SK-N-SH (cell line): ENCODE measurements at regions not wholly inside any gene's neighbourhood (a gene's known extent, or its start where the extent isn't known, plus 50 kb on each side); places are given as distances from the start of the nearest gene placed in this dataset.

Experiments
- CTCF ChIA-PET: fragments of 300-600, 350-600 bp; formaldehyde crosslinking; extraction: SDS; loops from one replicate; lab custom pipeline; 2021; lab: Yijun Ruan, JAX
- POLR2A ChIA-PET: fragments of 350-600 bp; sonication (Branson Sonifier 250); formaldehyde crosslinking; extraction: SDS; loops from one replicate; lab custom pipeline; 2020; ENCODE audit warnings: antibody characterized with exemption, inconsistent platforms; lab: Yijun Ruan, JAX
- DNase-seq: peaks from one replicate; pipeline ENCODE4 v3.0.0; 2012
- H2AFZ ChIP-seq: fragments of 200-600 bp; sonication (generic); 2 replicates; pipeline ENCODE4 v1.8.1; 2016; ENCODE audit warnings: antibody characterized with exemption, mild to moderate bottlenecking, low read depth
- H3F3A ChIP-seq: fragments of 200-600 bp; sonication (generic); replicated peaks from 2 replicates; pipeline ENCODE3; 2016; ENCODE audit warnings: antibody characterized with exemption, mild to moderate bottlenecking; ENCODE audit not compliant: insufficient read depth
- H3K27ac ChIP-seq, 2 experiments: fragments of 200-500 bp in 1 of 2; fragments of 200-600 bp in 1 of 2; sonication (Bioruptor generic) in 1 of 2; sonication (generic), shearing (Covaris generic) in 1 of 2; 2 replicates each; pipeline versions ENCODE4 v1.5.1 to v1.6.1; 2014 to 2016; ENCODE audit warnings: low read depth in 2 of 2, inconsistent platforms in 1 of 2, low read length in 1 of 2, mild to moderate bottlenecking in 1 of 2, mixed read lengths in 1 of 2
- H3K27me3 ChIP-seq: fragments of 200-600 bp; sonication (generic), shearing (Covaris generic); 2 replicates; pipeline ENCODE4 v1.6.1; 2016; ENCODE audit warnings: mixed run types; ENCODE audit not compliant: insufficient read depth
- H3K36me3 ChIP-seq, 2 experiments: fragments of 200-500 bp in 1 of 2; fragments of 200-600 bp in 1 of 2; sonication (Bioruptor generic) in 1 of 2; sonication (generic) in 1 of 2; replicated peaks in 1 of 2; 2 replicates each; pipeline versions ENCODE3 to v1.5.1; 2014 to 2016; ENCODE audit warnings: low read length in 1 of 2, mild to moderate bottlenecking in 1 of 2; ENCODE audit not compliant: insufficient read depth in 2 of 2, control insufficient read depth in 1 of 2
- H3K4me1 ChIP-seq, 2 experiments: fragments of 200-500 bp in 1 of 2; fragments of 200-600 bp in 1 of 2; sonication (Bioruptor generic) in 1 of 2; sonication (generic), shearing (Covaris generic) in 1 of 2; 2 replicates each; pipeline versions ENCODE4 v1.5.1 to v1.6.1; 2014 to 2016; ENCODE audit warnings: low read depth in 1 of 2, low read length in 1 of 2, mixed run types in 1 of 2; ENCODE audit not compliant: insufficient read depth in 2 of 2, control insufficient read depth in 1 of 2
- H3K4me2 ChIP-seq: fragments of 200-600 bp; sonication (generic), shearing (Covaris generic); 2 replicates; pipeline ENCODE4 v1.6.1; 2017; ENCODE audit warnings: mixed run types
- H3K4me3 ChIP-seq, 2 experiments: fragments of 200-500 bp in 1 of 2; fragments of 200-600 bp in 1 of 2; sonication (Bioruptor generic) in 1 of 2; sonication (generic), shearing (Covaris generic) in 1 of 2; 2 replicates each; pipeline versions ENCODE4 v1.5.1 to v1.8.1; 2014 to 2016; ENCODE audit warnings: low read depth in 2 of 2, inconsistent platforms in 1 of 2, low read length in 1 of 2, mild to moderate bottlenecking in 1 of 2, mixed read lengths in 1 of 2, moderate library complexity in 1 of 2
- H3K79me2 ChIP-seq: fragments of 200-600 bp; sonication (generic); 2 replicates; pipeline ENCODE4 v1.8.1; 2017; ENCODE audit warnings: mild to moderate bottlenecking; ENCODE audit not compliant: insufficient read depth
- H3K9ac ChIP-seq: fragments of 200-600 bp; sonication (generic); 2 replicates; pipeline ENCODE4 v1.6.1; 2017; ENCODE audit warnings: mixed run types
- H3K9me2 ChIP-seq: fragments of 200-600 bp; sonication (generic); 2 replicates; pipeline ENCODE4 v1.6.1; 2017; ENCODE audit warnings: mixed run types
- H3K9me3 ChIP-seq: fragments of 200-600 bp; sonication (generic); 2 replicates; pipeline ENCODE4 v1.6.1; 2017; ENCODE audit warnings: mixed run types, mild to moderate bottlenecking, moderate library complexity
- H4K20me1 ChIP-seq: fragments of 200-600 bp; sonication (generic); 2 replicates; pipeline ENCODE4 v1.6.1; 2017; ENCODE audit warnings: mild to moderate bottlenecking, mixed run types; ENCODE audit not compliant: insufficient read depth
- CHD2 ChIP-seq: fragments of 150-350 bp; IDR thresholded peaks from 2 replicates; pipeline ENCODE4 v1.6.1; 2018; ENCODE audit warnings: low read length; ENCODE audit not compliant: partially characterized antibody
- CTCF ChIP-seq: fragments of 200-600 bp; sonication (generic); IDR thresholded peaks from 2 replicates; pipeline ENCODE4 v1.6.1; 2017; ENCODE audit warnings: antibody characterized with exemption, mild to moderate bottlenecking, moderate library complexity
- EZH2phosphoT487 ChIP-seq: fragments of 200-600 bp; sonication (generic); IDR thresholded peaks from 2 replicates; pipeline ENCODE4 v1.6.1; 2017; ENCODE audit warnings: low read depth, mixed run types, mild to moderate bottlenecking, antibody characterized with exemption, moderate library complexity, borderline replicate concordance
- FOXJ3 ChIP-seq: sonication (generic); formaldehyde crosslinking; IDR thresholded peaks from 2 replicates; pipeline ENCODE4 v1.5.1; 2020; ENCODE audit warnings: mild to moderate bottlenecking, missing genetic modification reagents
- GATA2 ChIP-seq: sonication (generic); formaldehyde crosslinking; IDR thresholded peaks from 2 replicates; pipeline ENCODE4 v1.5.0; 2020; ENCODE audit warnings: mild to moderate bottlenecking, missing genetic modification reagents
- JUND ChIP-seq: IDR thresholded peaks from 2 replicates; pipeline ENCODE4 v1.4.0; 2012
- POLR2AphosphoS5 ChIP-seq: IDR thresholded peaks from 2 replicates; pipeline ENCODE4 v1.6.1; 2012; ENCODE audit warnings: low read depth, low read length
- RCOR1 ChIP-seq: fragments of 150-350 bp; IDR thresholded peaks from 2 replicates; pipeline ENCODE4 v1.6.1; 2017; ENCODE audit warnings: antibody characterized with exemption, low read length
- USF2 ChIP-seq: fragments of 150-350 bp; IDR thresholded peaks from 2 replicates; pipeline ENCODE4 v1.6.1; 2017; ENCODE audit warnings: antibody characterized with exemption, low read length, low read depth, borderline replicate concordance
- WGBS: methylation state at CpG from one replicate; pipeline ENCODE4 v1.1.6; 2017; ENCODE audit warnings: low lambda C conversion rate; 5-methylcytosine and 5-hydroxymethylcytosine counted together

GRCh38 chr17:73773702-73774101, 129.5 kb upstream of the SDK2 start:
- ChIA-PET CTCF (no interaction called here), POLR2A (interaction anchor here (0.7 kb wide), 1 partner anchor 101 kb away, joined by 6 read pairs; no protein-coding TSS in a partner anchor)

GRCh38 chr17:73774852-73775251, 130.6 kb upstream of the SDK2 start:
- 56% methylated on average over 7 of the region's 7 CpGs for WGBS
- Histone ChIP-seq H3K79me2 (no peaks in the 10 kb centered on the region), H3K27ac (no peak overlapping the region)

More at GRCh38 chr17:73773702-73774101, 129.5 kb upstream of the SDK2 start:
- Histone ChIP-seq H3K9me3 (no peaks in the 10 kb centered on the region), H4K20me1 (no peaks in the 10 kb centered on the region), H3K36me3 (no peaks in the 10 kb centered on the region), H3K4me2 (no peak overlapping the region), H3K4me1 (peaks cover 0 to 40% of the 10 kb centered on the region in 2 experiments; a peak in 2 of 4 replicates), H3K27ac (no peak overlapping the region), H3F3A (no peaks in the 10 kb centered on the region), H3K9ac (no peak overlapping the region), H3K4me3 (no peak overlapping the region), H3K27me3 (no peaks in the 10 kb centered on the region), H3K9me2 (no peaks in the 10 kb centered on the region), H3K79me2 (no peaks in the 10 kb centered on the region), H2AFZ (no peak overlapping the region)
- TF ChIP-seq RCOR1, result no peak
- TF ChIP-seq USF2, result no peak
- no peak for TF ChIP-seq POLR2AphosphoS5
- TF ChIP-seq GATA2 (CRISPR knock-in tag), result no peak
- TF ChIP-seq EZH2phosphoT487, result no peak
- WGBS, result 48% methylated on average over 7 of the region's 7 CpGs
- no peak for DNase-seq

More at GRCh38 chr17:73774852-73775251, 130.6 kb upstream of the SDK2 start:
- no peaks in the 10 kb centered on the region for H3K27me3 ChIP-seq
- ChIA-PET POLR2A (no interaction called here), CTCF (interaction anchor here (0.8 to 1.0 kb wide), 2 partner anchors 46 to 65 kb away, joined by 3 read pairs; no protein-coding TSS in a partner anchor)
- H3K9me2 ChIP-seq, result no peaks in the 10 kb centered on the region
- H3K4me2 ChIP-seq, result no peak overlapping the region
- TF ChIP-seq FOXJ3 (CRISPR knock-in tag), result no peak
- no peak for TF ChIP-seq JUND
- TF ChIP-seq CTCF, result no peak
- no peak for TF ChIP-seq GATA2 (CRISPR knock-in tag)
- no peak for TF ChIP-seq CHD2
- TF ChIP-seq USF2, result no peak
- peaks cover 0 to 30% of the 10 kb centered on the region in 2 experiments; a peak in 2 of 4 replicates for H3K4me1 ChIP-seq
- no peak for DNase-seq
- H4K20me1 ChIP-seq, result no peaks in the 10 kb centered on the region
- H3K9me3 ChIP-seq, result no peaks in the 10 kb centered on the region
- no peak overlapping the region for H3K4me3 ChIP-seq
- H3K9ac ChIP-seq, result no peak overlapping the region
- no peaks in the 10 kb centered on the region for H3K36me3 ChIP-seq
- no peak overlapping the region for H2AFZ ChIP-seq
- H3F3A ChIP-seq, result no peaks in the 10 kb centered on the region
